GM19452 (cell line): ENCODE measurements at regions not wholly inside any gene's neighbourhood (a gene's known extent, or its start where the extent isn't known, plus 50 kb on each side); places are given as distances from the start of the nearest gene placed in this dataset.
"Not testable (repeated sequence)": the region's sequence is repeated elsewhere in the genome, so short reads cannot be mapped to it uniquely, and the experiment has no call there.

Experiments used
- ATAC-seq: cut with Tn5 transposase; IDR thresholded peaks from one replicate; pipeline ENCODE4 v1.9.1; 2021; ENCODE audit not compliant: unreplicated experiment

DNA sequence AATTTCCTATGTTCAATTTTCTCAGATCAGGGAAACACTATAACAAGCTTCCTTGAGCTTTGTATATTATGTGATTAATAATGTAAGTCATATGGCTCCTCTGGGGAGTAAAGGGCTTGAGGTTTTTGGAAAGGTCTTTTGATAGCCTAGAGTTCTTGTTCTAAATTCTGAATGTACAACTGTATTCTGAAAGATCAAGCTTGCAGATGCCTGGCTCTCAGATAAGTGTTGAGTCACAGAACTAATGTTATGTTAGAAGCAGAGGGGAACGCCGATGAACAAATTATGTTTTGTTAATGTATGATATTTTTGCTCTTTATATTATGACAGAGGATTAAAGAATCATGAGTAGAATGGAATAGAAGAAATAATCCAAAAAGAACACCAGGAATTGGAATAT lies 170.1 kb downstream of the RPRM start:
- ATAC-seq: no peak

DNA sequence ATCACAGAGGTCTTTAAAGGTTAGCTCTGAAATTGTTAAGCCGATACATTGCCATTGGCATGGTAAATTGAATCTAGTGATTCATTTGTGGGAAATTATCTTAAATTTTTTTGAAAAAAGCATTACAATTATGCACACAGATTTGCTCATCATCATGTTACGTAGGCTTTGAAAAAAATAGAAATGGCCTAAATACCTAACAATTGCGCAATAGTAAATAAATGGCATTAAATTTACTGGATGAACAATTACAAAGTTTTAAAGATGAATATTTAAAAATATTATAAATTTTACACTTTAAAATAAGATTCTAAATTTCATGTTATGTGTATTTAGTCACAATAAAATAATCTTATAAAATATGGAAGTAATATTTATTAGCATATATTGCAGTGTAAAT lies 171.3 kb downstream of the RPRM start:
- no peak for ATAC-seq

DNA sequence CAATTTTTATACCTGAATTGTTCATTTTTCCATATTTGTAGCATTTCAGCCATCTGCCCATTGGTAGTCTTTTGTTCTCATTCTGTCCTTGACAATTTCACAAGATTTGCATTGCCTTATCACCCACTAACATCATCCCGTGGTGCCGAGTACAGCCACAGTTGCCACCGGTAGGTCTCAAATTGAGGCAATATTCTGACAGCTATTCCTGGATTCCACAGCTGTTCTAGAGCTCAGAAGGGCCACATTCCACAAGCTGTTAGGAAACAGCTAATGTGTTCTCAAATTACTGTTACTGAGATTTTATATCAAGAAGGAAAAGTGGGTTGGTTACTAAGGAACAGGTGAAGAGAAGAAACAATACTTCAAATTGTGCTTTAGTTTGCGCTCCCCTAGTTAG lies 178.8 kb downstream of the RPRM start:
- no peak for ATAC-seq

DNA sequence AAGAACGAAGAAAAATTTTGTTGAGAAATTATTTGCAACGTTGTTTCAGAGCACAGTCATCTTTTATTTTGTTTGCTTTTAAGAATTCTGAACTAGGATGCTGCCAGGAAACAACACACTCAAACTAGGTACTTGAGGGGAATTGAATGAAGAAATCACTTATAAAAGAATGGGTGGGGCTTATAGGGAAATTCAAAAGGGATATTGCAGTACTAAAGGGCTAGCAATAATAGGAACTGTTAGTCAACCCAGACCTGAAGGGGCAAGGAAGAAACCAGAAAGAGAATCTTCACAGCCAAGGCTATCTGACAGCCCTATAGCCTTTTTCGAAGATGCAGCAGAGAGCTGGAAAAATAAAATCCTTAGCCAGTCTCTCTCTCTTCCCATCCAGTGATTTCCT lies 179.3 kb downstream of the RPRM start:
- no peak for ATAC-seq

DNA sequence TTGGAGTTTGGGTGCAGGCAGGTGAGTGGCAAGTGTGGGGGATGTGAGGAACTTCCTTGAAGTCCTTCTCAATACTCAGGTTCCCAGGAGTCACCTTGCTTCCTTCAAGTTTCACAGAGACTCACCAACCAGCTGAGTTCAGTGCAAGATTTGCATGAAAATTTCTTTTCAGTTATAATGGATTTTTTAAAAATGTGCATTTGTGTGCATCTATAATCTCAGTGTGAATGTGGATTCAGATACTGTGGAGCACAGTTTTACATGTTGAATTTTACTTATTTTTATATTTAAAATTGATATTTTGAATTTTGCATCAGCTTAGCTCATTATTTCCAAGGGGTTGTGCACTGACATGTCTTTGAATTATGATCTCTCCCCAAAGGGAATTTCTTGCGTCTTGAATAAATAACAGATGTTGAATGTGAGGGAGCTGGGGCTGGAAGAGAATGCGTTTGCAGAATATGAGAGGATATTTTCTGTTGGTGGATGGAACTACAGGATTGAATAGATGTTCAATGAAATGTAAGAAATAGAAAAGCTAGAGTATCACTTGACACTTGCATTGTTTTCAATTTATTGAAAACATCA lies 184.3 kb downstream of the RPRM start:
- no peak for ATAC-seq

DNA sequence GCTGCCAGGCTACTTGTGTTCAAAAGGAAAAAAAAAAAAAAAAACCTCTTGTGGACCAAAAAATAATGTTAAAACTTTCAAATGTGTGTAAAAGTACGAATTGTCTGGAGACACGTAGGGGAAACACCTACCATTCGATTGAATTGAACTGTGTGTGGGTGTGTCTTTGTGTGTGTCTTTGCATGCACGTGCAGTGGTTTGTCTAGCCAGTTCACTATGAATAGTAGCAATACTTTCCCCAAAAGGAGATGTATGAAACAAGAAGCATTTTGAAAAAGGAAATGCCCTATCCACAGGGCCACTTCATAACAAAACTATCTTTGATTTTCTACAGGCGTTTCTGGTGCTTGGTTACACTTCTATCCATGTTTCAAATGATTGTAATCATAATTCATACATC lies 186.8 kb downstream of the RPRM start:
- no peak for ATAC-seq

DNA sequence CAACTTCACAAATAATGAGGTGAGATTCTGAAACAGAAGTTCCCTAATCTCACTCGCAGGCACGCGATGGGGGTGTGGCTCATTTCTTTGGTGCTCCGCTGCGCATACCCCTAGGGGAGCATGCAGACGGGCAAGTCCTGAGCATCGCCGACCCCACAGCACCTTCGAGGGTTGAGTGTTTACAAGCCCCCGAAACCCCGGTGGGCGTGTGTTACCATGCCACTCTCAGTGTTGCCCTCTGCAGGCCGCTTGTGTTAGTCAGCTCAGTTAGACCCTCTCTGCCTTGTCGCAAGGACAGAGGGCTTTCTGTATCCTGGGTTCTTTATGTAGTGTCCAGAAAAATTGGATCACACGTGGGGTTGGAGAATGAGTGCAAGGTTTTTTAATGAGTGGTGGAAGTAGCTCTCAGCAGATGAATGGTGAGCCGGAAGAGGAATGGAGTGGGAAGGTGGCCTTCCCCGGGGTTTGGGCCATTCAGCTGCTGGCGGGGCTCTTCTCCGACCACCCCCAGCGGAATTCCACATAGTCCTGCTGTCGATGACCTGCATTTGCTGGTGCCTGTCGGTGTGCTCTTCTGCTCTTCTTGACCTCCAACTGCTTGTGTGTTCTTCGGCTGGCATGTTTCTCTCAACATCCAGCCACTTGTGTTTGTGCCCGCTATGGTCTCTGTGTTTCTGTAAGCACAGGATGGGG lies 191.3 kb downstream of the RPRM start:
- no peak for ATAC-seq

DNA sequence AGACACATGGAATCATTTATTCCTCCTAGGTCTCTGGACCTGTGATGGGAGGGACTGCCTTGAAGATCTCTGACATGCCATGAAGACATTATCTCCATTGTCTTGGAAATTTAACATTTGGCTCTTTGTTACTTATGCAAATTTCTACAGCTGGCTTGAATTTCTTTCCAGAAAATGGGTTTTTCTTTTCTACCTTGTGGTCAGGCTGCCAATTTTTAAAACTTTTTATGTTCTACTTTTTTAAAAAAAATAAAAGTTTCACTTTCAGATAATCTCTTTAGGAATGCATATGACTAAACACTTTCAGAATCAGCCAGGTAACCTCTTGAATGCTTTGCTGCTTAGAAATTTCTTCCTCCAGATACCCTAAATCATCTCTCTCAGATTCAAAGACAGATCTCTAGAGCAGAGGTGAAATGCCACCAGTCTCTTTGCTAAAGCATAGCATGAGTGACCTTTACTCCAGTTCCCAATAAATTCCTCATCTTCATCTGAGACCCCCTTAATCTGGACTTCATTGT lies 209.6 kb downstream of the RPRM start:
- ATAC-seq: no peak

DNA sequence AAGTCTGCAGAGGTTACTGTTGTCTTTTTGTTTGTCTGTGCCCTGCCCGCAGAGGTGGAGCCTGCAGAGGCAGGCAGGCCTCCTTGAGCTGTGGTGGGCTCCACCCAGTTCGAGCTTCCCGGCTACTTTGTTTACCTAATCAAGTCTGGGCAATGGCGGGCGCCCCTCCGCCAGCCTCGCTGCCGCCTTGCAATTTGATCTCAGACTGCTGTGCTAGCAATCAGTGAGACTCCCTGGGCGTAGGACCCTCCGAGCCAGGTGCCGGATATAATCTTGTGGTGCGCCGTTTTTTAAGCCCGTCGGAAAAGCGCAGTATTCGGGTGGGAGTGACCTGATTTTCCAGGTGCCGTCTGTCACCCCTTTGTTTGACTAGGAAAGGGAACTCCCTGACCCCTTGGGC lies 221.7 kb downstream of the RPRM start:
- not testable (repeated sequence) for ATAC-seq

DNA sequence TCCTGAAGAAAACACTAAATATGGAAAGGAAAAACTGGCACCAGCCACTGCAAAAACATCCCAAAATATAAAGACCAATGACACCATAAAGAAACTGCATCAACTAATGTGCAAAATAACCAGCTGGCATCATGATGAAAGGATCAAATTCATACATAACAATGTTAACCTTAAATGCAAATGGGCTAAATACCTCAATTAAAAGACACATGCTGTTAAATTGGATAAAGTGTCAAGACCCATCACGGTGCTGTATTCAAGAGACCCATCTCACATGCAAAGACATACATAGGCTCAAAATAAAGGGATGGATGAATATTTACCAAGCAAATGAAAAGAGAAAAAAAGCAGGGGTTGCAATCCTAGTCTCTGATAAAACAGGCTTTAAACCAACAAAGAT lies 231.9 kb downstream of the RPRM start:
- ATAC-seq: not testable (repeated sequence)

DNA sequence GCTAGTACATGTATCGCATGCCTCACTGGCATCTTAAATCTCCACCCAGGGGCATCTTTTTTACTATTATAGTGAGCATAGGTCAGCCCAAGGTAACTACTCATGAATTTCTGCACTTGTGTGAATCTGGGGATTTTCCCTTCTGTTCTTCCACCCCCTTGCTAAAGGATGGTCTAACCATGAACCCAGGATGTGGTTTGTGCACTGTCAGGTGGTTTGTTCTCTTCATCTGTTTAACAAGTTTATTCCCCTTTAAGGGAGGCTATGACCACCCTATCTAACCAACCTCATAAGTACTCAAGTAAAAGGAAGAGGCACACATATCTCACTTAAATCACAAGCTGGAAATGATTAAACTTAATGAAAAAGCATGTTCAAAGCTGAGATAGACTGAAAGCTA lies 243.0 kb downstream of the RPRM start:
- ATAC-seq: peak; percentile 92

DNA sequence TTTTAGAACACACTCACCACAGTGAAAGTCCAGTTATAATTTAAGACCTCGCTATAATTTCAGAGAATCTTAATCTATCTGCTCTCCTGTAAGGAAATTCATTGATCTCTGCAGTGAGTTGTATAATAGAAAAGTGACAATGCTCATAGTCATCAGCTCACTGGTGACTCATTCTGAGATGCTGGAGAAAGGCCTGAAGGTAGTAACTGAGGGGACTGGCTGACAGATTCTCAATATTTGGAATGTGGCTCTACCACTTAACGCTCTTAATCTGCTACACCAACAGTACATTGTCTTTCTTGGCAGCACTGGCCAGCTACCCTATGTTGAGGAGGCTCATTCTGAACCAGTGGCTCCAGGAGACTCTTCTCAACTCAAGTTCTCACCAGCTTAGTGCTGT lies 246.1 kb downstream of the RPRM start:
- no peak for ATAC-seq

DNA sequence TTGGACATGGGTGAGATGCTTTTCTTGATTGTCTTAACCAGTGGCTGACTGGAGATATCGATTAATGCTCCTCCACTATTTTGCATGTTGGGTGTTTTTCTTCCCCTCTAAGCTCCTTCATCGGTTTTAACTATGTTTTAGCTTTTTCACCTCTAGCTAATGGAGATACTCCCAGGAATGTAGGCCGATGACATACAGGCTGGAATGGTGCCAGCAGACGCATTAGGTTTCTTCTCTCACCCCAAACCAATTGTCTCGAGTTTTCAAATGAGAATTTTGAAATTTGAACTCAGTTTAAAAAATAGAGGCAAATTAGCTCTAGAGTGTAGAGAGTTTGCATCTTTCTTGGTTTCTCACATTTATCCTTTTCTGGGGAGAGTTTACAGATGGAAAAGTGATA lies 247.6 kb downstream of the RPRM start:
- no peak for ATAC-seq

DNA sequence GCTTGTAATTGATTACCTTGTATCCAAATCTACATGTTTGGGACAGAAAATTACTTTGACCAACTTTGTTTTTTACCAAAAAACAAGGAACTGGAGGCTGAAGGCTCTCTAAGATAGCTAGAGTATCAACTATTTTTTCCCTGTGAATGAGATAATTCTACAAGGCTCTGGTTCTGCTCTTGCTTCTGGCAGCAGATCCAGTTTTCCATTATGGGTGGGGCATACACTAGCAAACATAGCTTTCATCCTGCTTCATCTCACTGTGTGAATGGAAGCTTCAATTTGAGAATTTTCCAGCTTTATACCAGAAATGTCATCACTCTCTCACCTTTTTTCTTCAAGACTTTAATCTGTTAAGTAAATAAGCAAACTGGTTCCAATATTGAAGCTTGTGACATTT lies 249.7 kb downstream of the RPRM start:
- ATAC-seq: no peak

DNA sequence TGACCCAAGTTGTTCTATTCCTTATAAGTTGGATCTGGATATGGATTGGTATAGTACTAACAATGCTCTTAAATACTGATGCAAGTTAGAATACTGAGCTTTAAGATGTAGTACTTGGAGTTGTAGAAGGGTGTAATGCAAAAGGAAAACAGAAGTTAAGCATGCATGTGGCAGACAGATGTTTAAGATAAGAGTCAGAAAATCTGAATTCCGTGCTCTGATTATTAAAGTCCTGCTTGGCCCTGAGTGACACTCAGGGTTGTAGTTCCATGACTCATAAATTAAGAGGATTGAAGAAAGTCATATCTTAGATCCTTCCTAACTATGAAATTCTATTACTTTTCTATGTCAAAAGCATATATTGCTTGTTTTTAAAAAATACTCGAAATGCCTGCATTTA lies 250.6 kb downstream of the RPRM start:
- no peak for ATAC-seq

DNA sequence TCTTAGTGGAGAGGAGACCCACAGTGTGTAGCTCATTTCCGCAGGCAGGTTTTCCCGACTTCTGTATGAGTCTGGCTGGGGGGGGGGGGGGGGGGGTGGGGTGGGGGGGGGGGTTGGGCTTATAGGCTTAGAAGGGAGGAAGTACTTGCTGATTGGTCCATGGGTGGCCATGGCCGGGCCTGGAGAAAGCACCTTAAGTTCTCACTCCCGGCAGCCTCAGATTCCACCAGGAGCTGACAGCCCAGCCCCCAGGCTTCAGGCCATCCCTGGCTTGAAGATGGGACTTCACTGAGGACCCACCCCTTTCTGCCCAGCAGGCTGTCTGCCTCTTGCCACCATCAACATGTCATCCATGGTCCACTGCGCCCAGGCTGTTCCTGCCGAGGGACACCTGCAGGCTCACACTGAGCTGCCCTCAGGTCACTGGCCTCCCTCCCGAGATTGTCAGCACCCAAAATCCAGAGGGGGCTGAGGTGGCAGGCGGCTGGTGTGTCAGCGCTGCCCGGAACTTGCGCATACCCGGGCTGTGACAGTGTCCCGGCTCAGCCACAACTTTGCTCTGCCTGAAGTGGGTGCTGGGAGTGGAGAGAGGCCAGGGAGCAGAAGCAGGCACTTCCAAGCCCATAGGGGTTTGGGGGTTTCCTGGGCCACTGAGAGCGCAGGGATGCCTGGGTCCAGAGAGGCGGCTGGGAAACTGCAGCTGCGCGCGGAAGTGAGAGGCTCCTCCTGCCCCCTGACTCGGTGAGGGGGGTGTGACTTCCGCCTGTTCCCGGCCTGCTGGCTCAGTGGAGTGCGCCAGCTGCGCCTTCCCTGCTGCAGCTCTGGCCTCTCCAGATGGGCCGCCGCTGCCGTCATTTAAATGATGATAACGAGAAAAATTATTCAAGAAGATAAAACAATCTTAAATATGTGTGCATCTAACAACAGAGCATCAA lies 256.1 kb downstream of the RPRM start:
- no peak for ATAC-seq

DNA sequence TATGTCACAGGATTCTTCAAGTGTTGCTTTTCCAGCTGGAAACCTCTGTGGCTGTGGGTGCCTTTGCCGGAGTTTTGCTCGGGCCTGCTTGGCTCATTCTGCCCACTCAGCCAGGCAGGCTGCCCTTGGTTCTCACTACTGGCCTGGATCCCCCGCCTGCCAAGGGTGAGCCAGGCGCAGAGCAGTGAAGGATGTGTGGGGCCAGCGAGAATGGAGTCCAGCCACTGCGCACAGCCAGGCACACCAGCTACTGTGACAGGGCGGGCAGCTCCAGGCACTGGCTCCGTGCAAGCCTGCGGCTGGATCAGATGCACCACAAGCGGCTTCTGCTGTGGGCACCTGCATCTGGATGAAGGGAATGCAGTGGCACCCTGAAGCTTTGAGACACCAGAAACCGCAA lies 257.1 kb downstream of the RPRM start:
- no peak for ATAC-seq

DNA sequence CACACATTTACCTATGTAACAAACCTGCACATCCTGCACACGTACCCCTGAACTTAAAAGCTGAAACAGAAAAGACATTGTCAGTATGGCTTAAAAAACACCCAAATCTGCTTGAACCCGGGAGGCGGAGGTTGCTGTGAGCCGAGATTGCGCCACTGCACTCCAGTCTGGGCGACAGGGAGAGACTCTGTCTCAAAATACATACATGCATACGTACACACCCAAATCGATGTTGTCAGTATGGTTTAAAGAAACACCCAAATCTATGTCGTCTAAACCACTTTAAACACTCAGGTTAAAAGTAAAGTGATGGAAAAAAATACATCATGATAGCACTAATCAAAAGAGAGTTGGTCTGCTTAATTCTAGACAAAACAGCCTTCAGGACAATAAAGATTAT lies 257.5 kb downstream of the RPRM start:
- ATAC-seq: no peak

DNA sequence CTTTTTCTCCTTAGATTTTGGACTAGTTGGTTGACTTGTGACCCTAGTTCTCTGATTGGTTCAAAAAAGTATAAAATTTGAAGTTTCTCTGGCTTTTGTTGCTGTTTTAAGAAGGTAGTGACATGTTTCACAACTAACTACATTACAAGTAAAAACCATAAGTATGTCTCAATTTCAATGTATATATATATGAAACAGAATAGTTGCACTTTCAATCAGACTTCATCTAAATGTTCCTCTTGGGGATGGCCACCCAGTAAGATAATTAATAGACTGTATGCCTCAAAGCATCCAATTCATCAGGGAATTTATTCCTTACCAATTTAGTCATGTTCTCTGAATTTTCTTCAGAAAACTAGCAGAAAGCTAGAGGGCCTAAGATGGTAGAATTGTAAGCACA lies 259.7 kb downstream of the RPRM start:
- ATAC-seq: no peak

DNA sequence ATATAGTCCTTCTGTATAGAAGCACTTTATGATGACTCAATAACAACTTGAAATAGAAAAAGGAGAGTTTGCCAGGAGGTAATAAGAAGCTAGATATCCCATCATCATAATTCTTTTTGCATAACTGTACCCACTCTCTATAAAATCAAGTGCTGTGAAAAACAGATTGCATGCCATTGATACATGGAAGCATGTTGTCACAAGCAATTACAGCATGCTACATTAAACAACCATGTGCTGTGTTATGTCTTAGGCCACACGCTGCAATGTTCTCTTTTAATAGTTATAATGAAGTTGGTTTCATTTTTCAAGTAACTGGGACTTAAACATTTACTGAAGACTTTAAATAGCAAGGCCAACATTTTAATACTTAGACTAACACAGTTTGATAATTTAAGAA lies 264.2 kb downstream of the RPRM start:
- no peak for ATAC-seq

DNA sequence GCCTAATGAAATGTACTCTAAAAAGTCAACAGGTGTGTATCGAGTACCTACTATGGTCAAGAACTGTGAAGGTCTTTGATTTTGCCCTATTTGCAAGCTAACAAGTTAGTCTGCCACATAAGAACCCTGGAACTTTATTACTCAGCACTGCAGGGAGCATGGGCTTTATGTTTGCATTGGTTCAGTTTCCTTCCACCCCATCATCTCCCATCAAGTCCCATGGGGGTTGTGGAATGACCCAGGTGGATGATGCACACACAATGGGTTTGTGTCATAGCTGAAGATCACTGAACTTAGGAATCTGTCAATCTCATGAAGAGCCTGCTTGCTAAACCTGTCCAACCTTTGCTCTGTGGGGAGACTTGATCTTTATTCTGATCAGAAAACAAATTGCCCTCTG lies 265.5 kb downstream of the RPRM start:
- no peak for ATAC-seq
